ENCODE measurements at regions not wholly inside any gene's neighbourhood (a gene's known extent, or its start where the extent isn't known, plus 50 kb on each side); places are given as distances from the start of the nearest gene placed in this dataset.
"Not testable (repeated sequence)": the region's sequence is repeated elsewhere in the genome, so short reads cannot be mapped to it uniquely, and the experiment has no call there.

DNA sequence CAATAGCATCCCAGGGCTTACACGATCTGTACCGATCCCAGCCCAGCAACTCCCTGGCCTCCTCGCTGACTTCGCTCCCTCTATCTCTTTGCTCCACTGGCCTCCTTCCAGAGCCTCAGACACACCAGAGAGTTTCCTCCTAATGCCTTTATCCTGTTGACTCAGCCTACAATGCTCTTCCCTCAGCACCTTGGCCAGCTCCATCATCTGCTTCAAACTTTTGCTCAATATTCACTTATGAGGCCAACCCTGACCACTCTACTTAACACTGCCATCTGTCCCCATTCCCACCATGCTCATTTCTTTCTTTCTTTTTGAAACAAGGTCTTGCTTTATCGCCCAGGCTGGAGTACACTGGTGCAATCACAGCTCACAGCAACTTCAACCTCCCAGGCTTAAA is 180.9 kb downstream of the CEP170 start:
- DNase-seq; intact Hi-C loops (cut with DNase I): not testable (repeated sequence)

DNA sequence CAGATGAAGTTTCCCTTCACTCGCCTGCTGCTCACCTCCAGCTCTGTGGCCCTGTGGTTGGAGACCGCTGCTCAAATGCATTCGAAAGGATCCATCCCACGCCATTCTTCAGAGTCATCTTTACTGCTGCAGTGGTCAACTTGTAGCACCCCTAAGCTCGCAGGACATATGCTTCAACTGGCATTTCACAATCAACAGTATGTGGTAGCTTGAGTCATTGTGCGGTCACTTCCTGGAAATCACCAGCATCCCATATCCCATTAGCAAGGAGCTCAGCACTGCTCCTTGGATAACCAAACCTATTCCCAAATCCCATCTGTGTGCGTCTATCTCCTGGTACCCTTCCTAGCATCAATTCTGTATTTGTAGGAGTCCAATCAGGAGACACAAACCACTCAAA is 188.0 kb downstream of the CEP170 start:
- DNase-seq; intact Hi-C loops (cut with DNase I): not testable (repeated sequence)

DNA sequence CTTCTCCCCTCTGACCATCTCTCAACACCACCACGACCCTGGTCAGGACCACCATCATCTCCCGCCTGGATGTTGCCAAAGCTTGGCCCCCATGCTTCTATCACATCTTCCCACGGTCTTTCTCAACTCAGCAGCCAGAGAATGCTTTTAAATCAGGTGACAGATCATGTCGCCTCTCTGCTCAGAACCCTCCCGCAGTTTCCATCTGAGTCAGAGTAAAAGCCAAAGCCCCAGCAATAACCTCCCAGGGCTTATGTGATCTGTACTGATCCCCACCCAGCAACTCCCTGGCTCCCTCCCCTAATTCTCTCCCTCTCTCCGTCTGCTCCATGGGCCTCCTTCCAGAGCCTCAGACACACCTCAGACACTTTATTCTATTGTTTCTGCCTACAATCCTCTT is 193.1 kb downstream of the CEP170 start:
- DNase-seq; intact Hi-C loops (cut with DNase I): not testable (repeated sequence)

- peak in 3 of 10 donors; percentile 32 to 70 (median 42) for DNase-seq
- intact Hi-C loops (cut with DNase I) = not testable (repeated sequence)
Measured at GRCh38 chr1:243055510-243055909, 199.6 kb downstream of the CEP170 start.

- peak in 3 of 10 donors; percentile 41 to 62 (median 51) for DNase-seq
- intact Hi-C loops (cut with DNase I) = not testable (repeated sequence)
Measured at GRCh38 chr1:243055091-243055490, 200.0 kb downstream of the CEP170 start.

- intact Hi-C loops (cut with DNase I) = not testable (repeated sequence)
- peak in 3 of 10 donors; percentile 24 to 63 (median 62) for DNase-seq
Measured at GRCh38 chr1:243054681-243055080, 200.4 kb downstream of the CEP170 start.

DNA sequence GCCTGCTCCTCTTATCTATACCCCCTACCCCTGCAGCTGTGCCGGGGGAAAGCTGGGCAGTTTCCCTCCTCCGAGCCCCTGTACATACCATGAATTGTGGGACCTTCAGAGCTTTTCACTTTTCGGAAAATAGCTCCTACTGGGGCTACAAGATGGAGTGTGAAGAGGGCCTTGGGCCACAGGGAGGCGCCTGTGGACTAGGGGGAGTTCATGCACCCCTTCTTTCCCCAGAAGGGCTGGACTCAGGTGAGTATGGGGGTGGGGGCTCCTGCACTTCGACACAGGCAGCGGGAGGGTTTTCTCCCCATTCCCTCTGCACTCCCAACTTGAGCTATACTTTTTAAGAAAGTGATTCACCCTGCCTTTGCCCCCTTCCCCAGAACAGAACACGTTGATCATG is 202.0 kb downstream of the CEP170 start:
- not testable (repeated sequence) for DNase-seq

GRCh38 chr1:243050613-243051012 is 204.5 kb downstream of the CEP170 start:
- DNase-seq; intact Hi-C loops (cut with DNase I): not testable (repeated sequence)

More for the DNA sequence above, 202.0 kb downstream of the CEP170 start:
- intact Hi-C loops (cut with DNase I) = not testable (repeated sequence)

GRCh38 chr1:243049716-243050115 is 205.4 kb downstream of the CEP170 start:
- intact Hi-C loops (cut with DNase I) = not testable (repeated sequence)
- DNase-seq = peak in 2 of 10 donors; percentile 41 to 47

- DNase-seq; intact Hi-C loops (cut with DNase I): not testable (repeated sequence)
Measured at GRCh38 chr1:243021365-243021764, 233.7 kb downstream of the CEP170 start.

GRCh38 chr1:243019030-243019635 is 235.9 kb downstream of the CEP170 start:
- intact Hi-C loops (cut with DNase I) = not testable (repeated sequence)
- peak in 5 of 10 donors; percentile 11 to 88 (median 38) for DNase-seq

GRCh38 chr1:243010719-243011118 is 244.4 kb downstream of the CEP170 start:
- intact Hi-C loops (cut with DNase I) = not testable (repeated sequence)

GRCh38 chr1:243001003-243001402 is 254.1 kb downstream of the CEP170 start:
- intact Hi-C loops (cut with DNase I) = not testable (repeated sequence)

More at GRCh38 chr1:243010719-243011118, 244.4 kb downstream of the CEP170 start:
- DNase-seq = peak in 2 of 10 donors; percentile 46 to 50

DNA sequence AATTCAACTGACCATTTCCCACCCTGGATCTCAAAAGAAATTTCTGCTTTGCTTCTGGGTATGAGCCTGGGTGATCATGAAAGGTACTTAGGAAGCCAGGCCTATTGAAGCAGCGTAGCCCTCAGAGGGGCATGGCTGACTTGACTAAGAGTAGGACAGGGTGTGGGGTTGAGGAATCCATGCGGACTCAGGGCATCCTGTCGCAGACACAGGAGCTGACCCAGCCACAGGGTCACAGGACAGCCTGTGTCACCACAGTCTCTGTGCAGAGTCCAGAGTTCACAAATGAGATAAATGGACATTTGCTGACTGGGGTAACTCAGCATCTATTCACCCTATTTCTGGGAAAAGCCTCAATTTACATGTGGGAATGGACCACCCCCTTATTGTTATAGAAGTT is 262.3 kb downstream of the CEP170 start:
- intact Hi-C loops (cut with DNase I); DNase-seq: not testable (repeated sequence)

More at GRCh38 chr1:243001003-243001402, 254.1 kb downstream of the CEP170 start:
- DNase-seq = peak in 4 of 10 donors; percentile 6 to 55 (median 18)

DNA sequence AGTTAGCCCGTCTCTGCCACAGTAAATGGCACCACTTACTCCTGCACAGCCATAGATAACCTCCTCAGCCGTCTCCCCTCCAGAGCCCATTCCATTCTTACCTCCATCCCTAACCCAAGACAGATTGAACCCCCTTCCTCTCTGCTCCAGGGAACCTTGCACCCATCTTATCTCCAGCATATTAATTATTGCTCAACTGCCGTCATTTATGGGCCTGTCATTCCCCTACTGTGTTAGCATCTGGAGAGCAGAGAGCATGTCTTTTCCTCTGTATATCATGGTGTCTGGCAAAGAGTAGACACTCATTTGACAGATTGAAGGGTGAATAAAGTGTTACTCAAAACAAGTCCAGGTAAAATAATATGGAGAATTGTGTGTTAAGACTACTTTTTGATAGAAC is 270.0 kb downstream of the CEP170 start:
- intact Hi-C loops (cut with DNase I); DNase-seq: not testable (repeated sequence)

DNA sequence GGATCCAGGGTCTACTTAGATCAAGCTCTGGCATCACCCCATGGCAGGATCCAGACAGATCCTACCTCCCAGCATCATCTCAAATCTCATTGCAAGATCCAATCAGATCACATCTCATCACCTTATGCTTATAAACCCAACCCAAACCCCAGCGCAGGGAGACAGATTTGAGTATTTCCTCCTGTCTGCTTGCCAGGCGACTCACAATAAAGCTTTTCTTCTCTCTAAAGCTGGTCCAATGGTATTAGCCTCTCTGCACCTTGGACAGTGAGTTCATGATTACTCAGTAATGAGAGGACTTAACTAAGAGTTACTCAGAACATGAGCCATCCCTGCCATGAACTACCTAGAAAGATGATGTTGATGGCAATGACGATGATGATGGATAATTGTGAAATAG is 281.7 kb downstream of the CEP170 start:
- intact Hi-C loops (cut with DNase I); DNase-seq: not testable (repeated sequence)

- intact Hi-C loops (cut with DNase I) = no loop called here
- no peak for DNase-seq
Measured at GRCh38 chr1:242966892-242967291, 288.2 kb downstream of the CEP170 start.

GRCh38 chr1:242959397-242959796 is 295.7 kb downstream of the CEP170 start:
- DNase-seq; intact Hi-C loops (cut with DNase I): not testable (repeated sequence)

GRCh38 chr1:242954945-242955344 is 300.1 kb downstream of the CEP170 start:
- intact Hi-C loops (cut with DNase I); DNase-seq: not testable (repeated sequence)

DNA sequence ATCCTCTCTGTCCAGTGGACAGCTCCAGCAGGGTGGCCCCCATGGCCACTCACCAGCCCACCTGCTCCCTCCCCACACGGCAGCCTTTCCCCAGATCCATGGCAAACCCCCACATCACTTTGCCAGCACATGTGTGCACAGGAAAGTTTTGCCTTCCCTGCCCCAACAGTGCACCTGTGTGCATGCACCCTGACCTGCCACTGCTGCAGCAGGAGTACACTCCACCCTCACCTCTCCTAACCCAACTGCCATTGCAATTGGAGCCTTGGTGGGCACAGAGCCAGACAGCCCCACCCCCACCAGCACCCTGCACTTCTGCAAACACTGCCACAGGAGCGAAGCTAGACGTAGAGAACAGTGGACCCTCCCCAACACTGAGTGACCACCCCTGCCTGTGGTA is 308.9 kb downstream of the CEP170 start:
- intact Hi-C loops (cut with DNase I) = no loop called here
- peak in 1 of 10 donors; percentile 62 for DNase-seq

GRCh38 chr1:242936725-242937124 is 318.4 kb downstream of the CEP170 start:
- peak in 1 of 10 donors; percentile 10 for DNase-seq
- intact Hi-C loops (cut with DNase I) = not testable (repeated sequence)

DNA sequence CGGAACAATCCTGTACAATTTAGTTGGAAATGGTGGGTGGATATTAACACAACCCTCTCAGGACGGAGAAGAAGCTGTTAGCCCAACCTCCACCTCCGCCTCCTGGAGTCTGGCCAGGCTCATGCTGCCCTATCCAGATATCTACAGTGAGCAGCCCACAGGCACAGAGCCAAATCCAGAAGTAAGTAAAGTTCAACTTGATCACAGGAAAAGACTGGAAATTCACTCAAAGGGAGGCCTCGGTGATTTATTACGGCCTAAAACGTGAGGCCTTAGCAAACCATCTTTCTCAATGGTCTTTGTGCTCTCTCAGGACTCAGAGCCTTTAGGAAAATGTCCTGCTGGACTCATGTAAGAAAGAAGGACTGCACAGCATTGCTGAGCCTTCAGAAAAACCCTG is 330.4 kb downstream of the CEP170 start:
- intact Hi-C loops (cut with DNase I); DNase-seq: not testable (repeated sequence)

Data from posterior cingulate gyrus (tissue), 11 donors.